22Rv1 (cell line): ENCODE measurements at regions not wholly inside any gene's neighbourhood (a gene's known extent, or its start where the extent isn't known, plus 50 kb on each side); places are given as distances from the start of the nearest gene placed in this dataset.

ENCODE experiments used
- CTCF ChIP-seq: fragments of 450-650 bp; IDR thresholded peaks from 2 replicates; pipeline ENCODE4 v1.5.1; 2017; ENCODE audit warnings: mild to moderate bottlenecking
- ZFX ChIP-seq: fragments of 450-650 bp; IDR thresholded peaks from 2 replicates; pipeline ENCODE4 v1.6.1; 2017; ENCODE audit warnings: antibody characterized with exemption, borderline replicate concordance

- TF ChIP-seq CTCF = no peak
- TF ChIP-seq ZFX = no peak
These were observed 165.1 kb upstream of the PCSK2 start for GRCh38 chr20:17061715-17062114.
